HEK293T (cell line): ENCODE measurements at regions not wholly inside any gene's neighbourhood (a gene's known extent, or its start where the extent isn't known, plus 50 kb on each side); places are given as distances from the start of the nearest gene placed in this dataset.

Experiments used
- LEF1 ChIP-seq: fragments of 450-650 bp; IDR thresholded peaks from 2 replicates; pipeline ENCODE4 v1.6.1; 2017; ENCODE audit warnings: mild to moderate bottlenecking, borderline replicate concordance
- NFRKB ChIP-seq: fragments of 450-650 bp; IDR thresholded peaks from 2 replicates; pipeline ENCODE4 v1.6.1; 2016; ENCODE audit warnings: mild to moderate bottlenecking, moderate library complexity
- TARDBP ChIP-seq: fragments of 450-650 bp; IDR thresholded peaks from 2 replicates; pipeline ENCODE4 v1.6.1; 2016
- ZNF384 ChIP-seq: fragments of 450-650 bp; IDR thresholded peaks from 2 replicates; pipeline ENCODE4 v1.6.1; 2016

GRCh38 chr3:81105789-81106488 lies 655.5 kb downstream of the GBE1 start:
- TF ChIP-seq TARDBP = no peak
- TF ChIP-seq ZNF384 = no peak
- TF ChIP-seq LEF1 = no peak
- no peak for TF ChIP-seq NFRKB
